Neural progenitor cell (in vitro differentiated cells): ENCODE measurements at regions not wholly inside any gene's neighbourhood (a gene's known extent, or its start where the extent isn't known, plus 50 kb on each side); places are given as distances from the start of the nearest gene placed in this dataset.

Experiments
- DNase-seq: peaks from one replicate; pipeline ENCODE4 v3.0.0-alpha.2; 2016; ENCODE audit warnings: low spot score
- H2AFZ ChIP-seq: fragments of 200-600 bp; sonication (generic); replicated peaks from 2 replicates; pipeline ENCODE4 v1.6.1; 2016; ENCODE audit warnings: antibody characterized with exemption
- H3F3A ChIP-seq: fragments of 200-600 bp; sonication (generic); 2 replicates; pipeline ENCODE4 v1.6.1; 2016; ENCODE audit warnings: antibody characterized with exemption, low read depth
- H3K27ac ChIP-seq: fragments of 200-600 bp; sonication (generic); 2 replicates; pipeline ENCODE4 v1.5.1; 2016; ENCODE audit warnings: mild to moderate bottlenecking
- H3K27me3 ChIP-seq: fragments of 200-600 bp; sonication (generic); 2 replicates; pipeline ENCODE4 v1.6.1; 2016; ENCODE audit warnings: mild to moderate bottlenecking, moderate library complexity
- H3K36me3 ChIP-seq: fragments of 200-600 bp; sonication (generic); 2 replicates; pipeline ENCODE4 v1.5.1; 2016
- H3K4me1 ChIP-seq: fragments of 200-600 bp; sonication (generic); 2 replicates; pipeline ENCODE4 v1.6.1; 2016; ENCODE audit warnings: mixed run types
- H3K4me2 ChIP-seq: fragments of 200-600 bp; sonication (generic); 2 replicates; pipeline ENCODE4 v1.6.1; 2016
- H3K4me3 ChIP-seq: fragments of 200-600 bp; sonication (generic); 2 replicates; pipeline ENCODE4 v1.5.1; 2016
- H3K79me2 ChIP-seq: fragments of 200-600 bp; sonication (generic); 2 replicates; pipeline ENCODE4 v1.6.1; 2016; ENCODE audit warnings: low read depth
- H3K9ac ChIP-seq: fragments of 200-600 bp; sonication (generic); 2 replicates; pipeline ENCODE4 v1.6.1; 2016
- H3K9me3 ChIP-seq: fragments of 200-600 bp; sonication (generic); 2 replicates; pipeline ENCODE4 v1.5.1; 2016; ENCODE audit warnings: low read depth
- H4K20me1 ChIP-seq: fragments of 200-600 bp; sonication (generic); 2 replicates; pipeline ENCODE4 v1.6.1; 2016; ENCODE audit warnings: low read depth
- H3K27ac Mint-ChIP-seq: 3 replicates; pipeline ENCODE4 v1.8.0; 2021; ENCODE audit warnings: mixed read lengths
- H3K27me3 Mint-ChIP-seq: 2 replicates; pipeline ENCODE4 v1.8.0; 2022; ENCODE audit warnings: low read depth, mild to moderate bottlenecking, inconsistent platforms, moderate library complexity, mixed read lengths; ENCODE audit not compliant: insufficient read depth
- H3K36me3 Mint-ChIP-seq: 3 replicates; pipeline ENCODE4 v1.8.0; 2021; ENCODE audit warnings: mixed read lengths
- H3K4me1 Mint-ChIP-seq: 3 replicates; pipeline ENCODE4 v1.8.0; 2021; ENCODE audit warnings: mixed read lengths
- H3K4me3 Mint-ChIP-seq: 3 replicates; pipeline ENCODE4 v1.8.0; 2021; ENCODE audit warnings: mild to moderate bottlenecking, moderate library complexity, mixed read lengths
- H3K9me3 Mint-ChIP-seq: 3 replicates; pipeline ENCODE4 v1.8.0; 2020; ENCODE audit warnings: mixed read lengths
- EZH2 ChIP-seq: fragments of 200-600 bp; sonication (generic); IDR thresholded peaks from 2 replicates; pipeline ENCODE4 v1.6.1; 2017; ENCODE audit warnings: antibody characterized with exemption, mild to moderate bottlenecking, moderate library complexity
- EZH2phosphoT487 ChIP-seq: fragments of 200-600 bp; sonication (generic); IDR thresholded peaks from 2 replicates; pipeline ENCODE4 v1.6.1; 2017; ENCODE audit warnings: antibody characterized with exemption
- TF ChIP-seq, protein P1 (sequence below): fragments of 200-600 bp; sonication (generic); IDR thresholded peaks from 2 replicates; pipeline ENCODE4 v1.5.1; 2017; ENCODE audit warnings: antibody characterized with exemption, mild to moderate bottlenecking

DNA sequence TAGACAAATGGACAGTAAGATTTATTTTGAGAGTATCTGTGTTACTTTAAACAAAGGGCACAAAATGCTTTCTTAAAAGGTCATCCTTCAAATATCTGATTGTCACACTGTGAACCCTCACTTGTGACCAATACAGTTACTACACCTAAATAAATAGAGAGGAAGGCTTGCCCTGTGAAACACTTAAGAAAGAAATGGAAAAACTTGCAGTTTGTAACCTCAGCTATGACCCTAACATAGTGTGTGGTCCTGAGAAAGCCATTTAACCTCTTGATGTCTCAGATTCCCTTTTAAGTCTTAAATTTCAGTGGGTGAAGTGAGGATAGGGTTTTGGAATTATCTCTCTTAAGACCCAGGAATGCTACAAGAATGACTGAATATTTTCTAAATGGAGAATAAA, 126.7 kb upstream of the SLC27A6 start:
- H3K9ac ChIP-seq, result no peak overlapping the region
- no peaks in the 10 kb centered on the region for H3K36me3 Mint-ChIP-seq
- H3K27ac Mint-ChIP-seq, result no peak overlapping the region

DNA sequence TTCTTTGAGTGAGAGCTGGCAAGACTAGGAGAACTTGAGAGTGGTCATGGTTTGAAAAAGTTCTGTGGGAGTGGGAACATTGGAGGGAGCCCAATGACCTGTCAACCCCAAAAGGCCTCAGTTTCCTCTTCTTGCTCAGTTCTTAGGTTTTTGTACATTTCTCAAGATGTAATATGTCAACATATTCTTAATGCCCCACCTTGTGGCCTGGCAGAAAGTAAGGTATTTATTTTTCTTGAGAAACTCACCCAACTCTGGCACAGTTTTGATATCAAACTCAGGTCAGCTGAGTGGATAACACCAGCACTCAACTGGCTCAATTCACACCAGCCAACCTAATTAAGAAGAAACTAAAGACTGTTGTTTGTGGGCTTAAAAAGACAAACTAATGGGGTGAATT, 123.0 kb upstream of the SLC27A6 start:
- Histone ChIP-seq H3K36me3 (no peaks in the 10 kb centered on the region), H3K27ac (no peak overlapping the region), H4K20me1 (no peaks in the 10 kb centered on the region), H3K9me3 (no peaks in the 10 kb centered on the region), H3K4me1 (no peaks in the 10 kb centered on the region), H2AFZ (no peak overlapping the region), H3K79me2 (no peaks in the 10 kb centered on the region), H3K27me3 (no peaks in the 10 kb centered on the region), H3F3A (no peaks in the 10 kb centered on the region), H3K9ac (no peak overlapping the region), H3K4me2 (no peak overlapping the region), H3K4me3 (no peak overlapping the region)
- H3K4me1 Mint-ChIP-seq, result peaks cover 7% of the 10 kb centered on the region
- H3K27me3 Mint-ChIP-seq, result no peaks in the 10 kb centered on the region
- no peak overlapping the region for H3K27ac Mint-ChIP-seq
- peaks cover 1% of the 10 kb centered on the region for H3K9me3 Mint-ChIP-seq
- TF ChIP-seq EZH2 (no peak), EZH2phosphoT487 (no peak)
- TF ChIP-seq, protein P1, sequence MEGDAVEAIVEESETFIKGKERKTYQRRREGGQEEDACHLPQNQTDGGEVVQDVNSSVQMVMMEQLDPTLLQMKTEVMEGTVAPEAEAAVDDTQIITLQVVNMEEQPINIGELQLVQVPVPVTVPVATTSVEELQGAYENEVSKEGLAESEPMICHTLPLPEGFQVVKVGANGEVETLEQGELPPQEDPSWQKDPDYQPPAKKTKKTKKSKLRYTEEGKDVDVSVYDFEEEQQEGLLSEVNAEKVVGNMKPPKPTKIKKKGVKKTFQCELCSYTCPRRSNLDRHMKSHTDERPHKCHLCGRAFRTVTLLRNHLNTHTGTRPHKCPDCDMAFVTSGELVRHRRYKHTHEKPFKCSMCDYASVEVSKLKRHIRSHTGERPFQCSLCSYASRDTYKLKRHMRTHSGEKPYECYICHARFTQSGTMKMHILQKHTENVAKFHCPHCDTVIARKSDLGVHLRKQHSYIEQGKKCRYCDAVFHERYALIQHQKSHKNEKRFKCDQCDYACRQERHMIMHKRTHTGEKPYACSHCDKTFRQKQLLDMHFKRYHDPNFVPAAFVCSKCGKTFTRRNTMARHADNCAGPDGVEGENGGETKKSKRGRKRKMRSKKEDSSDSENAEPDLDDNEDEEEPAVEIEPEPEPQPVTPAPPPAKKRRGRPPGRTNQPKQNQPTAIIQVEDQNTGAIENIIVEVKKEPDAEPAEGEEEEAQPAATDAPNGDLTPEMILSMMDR, result peak; percentile 9
- H3K36me3 Mint-ChIP-seq, result no peaks in the 10 kb centered on the region
- no peak overlapping the region for H3K4me3 Mint-ChIP-seq
- no peak for DNase-seq

More for the DNA sequence above, 126.7 kb upstream of the SLC27A6 start:
- Mint-ChIP-seq H3K4me3 (no peak overlapping the region), H3K9me3 (no peaks in the 10 kb centered on the region), H3K27me3 (no peaks in the 10 kb centered on the region), H3K4me1 (peaks cover 14% of the 10 kb centered on the region)
- Histone ChIP-seq H3K4me3 (no peak overlapping the region), H3K4me1 (no peaks in the 10 kb centered on the region), H3K27me3 (no peaks in the 10 kb centered on the region), H3K9me3 (no peaks in the 10 kb centered on the region), H3K4me2 (no peak overlapping the region), H3F3A (no peaks in the 10 kb centered on the region), H2AFZ (no peak overlapping the region), H4K20me1 (no peaks in the 10 kb centered on the region), H3K36me3 (no peaks in the 10 kb centered on the region), H3K79me2 (no peaks in the 10 kb centered on the region), H3K27ac (no peak overlapping the region)
- DNase-seq, result no peak
- TF ChIP-seq, protein P1, result no peak
- TF ChIP-seq EZH2phosphoT487 (no peak), EZH2 (no peak)

DNA sequence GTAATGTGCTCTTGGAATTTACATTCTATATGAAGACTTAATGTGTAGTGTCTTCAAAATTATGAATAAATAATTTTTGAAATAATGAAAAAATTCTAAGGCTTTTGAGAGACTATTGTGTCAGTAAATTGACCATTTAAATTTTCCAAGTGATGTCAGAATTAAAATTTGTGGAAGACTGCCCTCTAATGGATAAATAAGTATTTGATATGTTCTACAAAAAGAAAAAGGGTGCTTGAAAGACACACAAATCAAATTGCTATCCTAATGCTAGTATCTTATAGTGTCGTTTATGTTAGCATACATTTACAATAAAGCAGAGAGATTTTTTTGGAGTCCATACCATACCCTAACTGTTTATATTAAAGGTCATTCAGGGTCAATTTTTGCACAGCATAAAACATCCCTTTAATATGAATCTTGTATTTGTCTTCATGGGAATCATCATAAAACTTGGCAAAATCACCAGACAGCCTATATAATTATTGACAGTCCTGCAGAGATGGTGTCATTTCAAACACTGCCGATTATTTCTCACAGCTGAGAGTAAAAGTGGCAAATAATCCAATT, 120.8 kb upstream of the SLC27A6 start:
- DNase-seq, result no peak
- Mint-ChIP-seq H3K27ac (no peak overlapping the region), H3K27me3 (no peaks in the 10 kb centered on the region), H3K9me3 (peaks cover 13% of the 10 kb centered on the region), H3K4me3 (no peak overlapping the region), H3K4me1 (no peaks in the 10 kb centered on the region), H3K36me3 (no peaks in the 10 kb centered on the region)
- no peaks in the 10 kb centered on the region for H4K20me1 ChIP-seq
- no peaks in the 10 kb centered on the region for H3F3A ChIP-seq
- no peak overlapping the region for H3K4me2 ChIP-seq
- no peak overlapping the region for H3K9ac ChIP-seq
- H3K9me3 ChIP-seq, result peaks cover 9% of the 10 kb centered on the region
- H3K79me2 ChIP-seq, result no peaks in the 10 kb centered on the region
- H3K4me1 ChIP-seq, result no peaks in the 10 kb centered on the region
- H3K27ac ChIP-seq, result no peak overlapping the region
- H3K4me3 ChIP-seq, result no peak overlapping the region
- H2AFZ ChIP-seq, result no peak overlapping the region
- no peaks in the 10 kb centered on the region for H3K36me3 ChIP-seq
- no peaks in the 10 kb centered on the region for H3K27me3 ChIP-seq
- no peak for TF ChIP-seq EZH2
- TF ChIP-seq, protein P1, result peak; percentile 63
